Progenitor cell of endocrine pancreas (in vitro differentiated cells): ENCODE measurements at regions not wholly inside any gene's neighbourhood (a gene's known extent, or its start where the extent isn't known, plus 50 kb on each side); places are given as distances from the start of the nearest gene placed in this dataset.

ENCODE experiments used
- DNase-seq: peaks from one replicate; pipeline ENCODE4 v3.0.0; 2021; ENCODE audit warnings: low spot score; ENCODE audit not compliant: unreplicated experiment
- H3K27ac Mint-ChIP-seq: 2 replicates; pipeline ENCODE4 v1.8.0; 2021; ENCODE audit warnings: mild to moderate bottlenecking, moderate library complexity, mixed read lengths
- H3K27me3 Mint-ChIP-seq: 2 replicates; pipeline ENCODE4 v1.8.0; 2021; ENCODE audit warnings: mixed read lengths
- H3K36me3 Mint-ChIP-seq: 2 replicates; pipeline ENCODE4 v1.8.0; 2022; ENCODE audit warnings: mixed read lengths; ENCODE audit not compliant: insufficient read depth
- H3K4me1 Mint-ChIP-seq: 2 replicates; pipeline ENCODE4 v1.8.0; 2021; ENCODE audit warnings: low read depth, mixed read lengths
- H3K4me3 Mint-ChIP-seq: 2 replicates; pipeline ENCODE4 v1.8.0; 2021; ENCODE audit warnings: low read depth, mild to moderate bottlenecking, moderate library complexity, mixed read lengths
- H3K9me3 Mint-ChIP-seq: 2 replicates; pipeline ENCODE4 v1.8.0; 2021; ENCODE audit warnings: low read depth, mixed read lengths
- CTCF ChIP-seq: fragments of 200-600 bp; sonication (generic); IDR thresholded peaks from one replicate; pipeline ENCODE4 v1.5.0; 2021; ENCODE audit warnings: antibody characterized with exemption, mild to moderate bottlenecking; ENCODE audit not compliant: unreplicated experiment

- H3K27me3 Mint-ChIP-seq, result no peaks in the 10 kb centered on the region
- no peak for TF ChIP-seq CTCF
- DNase-seq, result no peak
- H3K36me3 Mint-ChIP-seq, result no peaks in the 10 kb centered on the region
- H3K9me3 Mint-ChIP-seq, result peaks cover 10% of the 10 kb centered on the region
- H3K4me3 Mint-ChIP-seq, result no peak overlapping the region
- peaks cover 5% of the 10 kb centered on the region for H3K4me1 Mint-ChIP-seq
- no peak overlapping the region for H3K27ac Mint-ChIP-seq
These were observed 292.9 kb downstream of the GABRG2 start for GRCh38 chr5:162360373-162360931.

- H3K27ac Mint-ChIP-seq, result no peak overlapping the region
- TF ChIP-seq CTCF, result no peak
- peaks cover 21% of the 10 kb centered on the region for H3K9me3 Mint-ChIP-seq
- H3K36me3 Mint-ChIP-seq, result no peaks in the 10 kb centered on the region
- DNase-seq, result no peak
- H3K27me3 Mint-ChIP-seq, result no peaks in the 10 kb centered on the region
- H3K4me1 Mint-ChIP-seq, result no peaks in the 10 kb centered on the region
- no peak overlapping the region for H3K4me3 Mint-ChIP-seq
These were observed 304.7 kb downstream of the GABRG2 start for GRCh38 chr5:162372256-162372655.

GRCh38 chr5:162377895-162378294, 310.3 kb downstream of the GABRG2 start:
- DNase-seq, result no peak
- Mint-ChIP-seq H3K27ac (no peak overlapping the region), H3K4me1 (no peaks in the 10 kb centered on the region), H3K4me3 (no peak overlapping the region), H3K27me3 (no peaks in the 10 kb centered on the region), H3K9me3 (no peaks in the 10 kb centered on the region), H3K36me3 (no peaks in the 10 kb centered on the region)
- TF ChIP-seq CTCF, result no peak

- H3K4me3 Mint-ChIP-seq, result no peak overlapping the region
- no peak for DNase-seq
- no peaks in the 10 kb centered on the region for H3K36me3 Mint-ChIP-seq
- no peak for TF ChIP-seq CTCF
- H3K4me1 Mint-ChIP-seq, result no peaks in the 10 kb centered on the region
- H3K27me3 Mint-ChIP-seq, result no peaks in the 10 kb centered on the region
- no peaks in the 10 kb centered on the region for H3K9me3 Mint-ChIP-seq
- no peak overlapping the region for H3K27ac Mint-ChIP-seq
These were observed 315.3 kb downstream of the GABRG2 start for GRCh38 chr5:162382839-162383238.

- no peaks in the 10 kb centered on the region for H3K4me1 Mint-ChIP-seq
- H3K27ac Mint-ChIP-seq, result no peak overlapping the region
- TF ChIP-seq CTCF, result no peak
- no peak for DNase-seq
- no peaks in the 10 kb centered on the region for H3K36me3 Mint-ChIP-seq
- H3K4me3 Mint-ChIP-seq, result no peak overlapping the region
- no peaks in the 10 kb centered on the region for H3K27me3 Mint-ChIP-seq
- no peaks in the 10 kb centered on the region for H3K9me3 Mint-ChIP-seq
These were observed 316.7 kb downstream of the GABRG2 start for GRCh38 chr5:162384225-162384624.
